ENCODE measurements at regions not wholly inside any gene's neighbourhood (a gene's known extent, or its start where the extent isn't known, plus 50 kb on each side); places are given as distances from the start of the nearest gene placed in this dataset.

DNA sequence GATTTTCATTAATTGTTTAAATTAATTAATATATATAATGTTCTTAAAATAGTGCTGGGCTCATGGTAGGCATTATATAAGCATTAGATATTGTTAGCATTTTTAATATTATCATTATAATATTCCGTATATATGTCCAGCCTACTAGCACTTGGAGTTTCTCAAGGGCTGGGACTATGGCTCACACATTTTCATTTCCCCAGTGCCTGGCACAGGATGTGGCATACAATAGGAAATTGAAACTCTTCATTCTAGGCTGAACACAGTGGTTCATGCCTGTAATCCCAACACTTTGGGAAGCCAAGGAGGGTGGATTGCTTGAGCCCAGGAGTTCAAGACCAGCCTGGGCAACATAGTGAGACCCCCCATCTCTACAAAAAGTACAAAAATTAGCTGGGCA is 170.4 kb downstream of the RSL24D1 start:
- Mint-ChIP-seq H3K36me3 (ENCODE audit: low read depth) (no peaks in the 10 kb centered on the region), H3K27ac (ENCODE audit: unreplicated experiment) (no peak overlapping the region)
- no peak for DNase-seq (ENCODE audit: low read depth, low spot score)

DNA sequence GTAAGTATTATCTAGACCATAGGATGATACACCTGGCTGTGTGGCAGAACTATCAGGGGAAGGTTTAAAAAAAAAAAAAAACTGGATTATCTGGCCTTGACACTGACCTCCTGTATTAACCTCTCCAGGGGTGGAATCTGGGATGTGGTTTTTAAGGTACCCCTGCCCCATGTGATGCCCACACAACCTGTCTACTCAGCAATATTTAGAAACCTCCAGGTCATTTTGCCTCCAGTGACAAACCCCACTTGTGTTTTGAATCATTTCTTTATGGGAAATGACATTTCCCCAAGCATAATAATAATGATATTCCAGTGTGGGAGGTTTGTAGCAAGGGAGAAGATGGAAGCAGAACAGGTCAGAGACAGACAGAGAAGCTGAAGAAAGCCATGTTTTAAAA is 179.1 kb downstream of the RSL24D1 start:
- Mint-ChIP-seq H3K27me3 (ENCODE audit: low read depth) (peaks cover 7% of the 10 kb centered on the region), H3K9me3 (no peaks in the 10 kb centered on the region), H3K36me3 (ENCODE audit: low read depth) (no peaks in the 10 kb centered on the region), H3K4me3 (no peak overlapping the region), H3K4me1 (no peaks in the 10 kb centered on the region), H3K27ac (ENCODE audit: unreplicated experiment) (no peak overlapping the region)
- TF ChIP-seq, protein P1, sequence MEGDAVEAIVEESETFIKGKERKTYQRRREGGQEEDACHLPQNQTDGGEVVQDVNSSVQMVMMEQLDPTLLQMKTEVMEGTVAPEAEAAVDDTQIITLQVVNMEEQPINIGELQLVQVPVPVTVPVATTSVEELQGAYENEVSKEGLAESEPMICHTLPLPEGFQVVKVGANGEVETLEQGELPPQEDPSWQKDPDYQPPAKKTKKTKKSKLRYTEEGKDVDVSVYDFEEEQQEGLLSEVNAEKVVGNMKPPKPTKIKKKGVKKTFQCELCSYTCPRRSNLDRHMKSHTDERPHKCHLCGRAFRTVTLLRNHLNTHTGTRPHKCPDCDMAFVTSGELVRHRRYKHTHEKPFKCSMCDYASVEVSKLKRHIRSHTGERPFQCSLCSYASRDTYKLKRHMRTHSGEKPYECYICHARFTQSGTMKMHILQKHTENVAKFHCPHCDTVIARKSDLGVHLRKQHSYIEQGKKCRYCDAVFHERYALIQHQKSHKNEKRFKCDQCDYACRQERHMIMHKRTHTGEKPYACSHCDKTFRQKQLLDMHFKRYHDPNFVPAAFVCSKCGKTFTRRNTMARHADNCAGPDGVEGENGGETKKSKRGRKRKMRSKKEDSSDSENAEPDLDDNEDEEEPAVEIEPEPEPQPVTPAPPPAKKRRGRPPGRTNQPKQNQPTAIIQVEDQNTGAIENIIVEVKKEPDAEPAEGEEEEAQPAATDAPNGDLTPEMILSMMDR (conservative IDR thresholded peaks at IDR 0.05) = no peak
- DNase-seq (ENCODE audit: low read depth, low spot score) = no peak

More for the DNA sequence above, 170.4 kb downstream of the RSL24D1 start:
- Mint-ChIP-seq H3K4me1 (no peaks in the 10 kb centered on the region), H3K27me3 (ENCODE audit: low read depth) (peaks cover 29% of the 10 kb centered on the region), H3K4me3 (no peak overlapping the region), H3K9me3 (no peaks in the 10 kb centered on the region)
- TF ChIP-seq, protein P1 (conservative IDR thresholded peaks at IDR 0.05) = no peak

DNA sequence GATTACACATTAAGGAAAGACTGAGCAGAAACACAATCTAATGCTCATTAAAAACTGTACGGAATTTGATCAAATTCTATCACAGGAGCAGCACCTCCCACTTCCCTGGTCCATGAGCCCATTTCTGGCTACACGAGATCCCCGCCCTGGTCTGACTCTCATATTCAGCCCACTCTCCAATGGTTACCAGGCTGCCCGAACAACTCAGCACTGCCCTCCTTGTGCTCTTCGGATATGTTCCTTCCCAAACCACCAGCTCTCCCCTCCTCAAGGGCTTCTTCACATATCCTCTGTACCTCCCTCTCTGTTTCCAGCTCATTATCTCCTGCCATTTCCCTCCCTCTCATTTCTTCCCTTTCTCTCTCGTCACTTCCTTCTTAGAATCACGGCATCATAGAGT is 180.5 kb downstream of the RSL24D1 start:
- TF ChIP-seq, protein P1 (conservative IDR thresholded peaks at IDR 0.05) = no peak
- no peak overlapping the region for H3K4me3 Mint-ChIP-seq
- no peaks in the 10 kb centered on the region for H3K36me3 Mint-ChIP-seq (ENCODE audit: low read depth)
- H3K27me3 Mint-ChIP-seq (ENCODE audit: low read depth) = peaks cover 7% of the 10 kb centered on the region
- no peaks in the 10 kb centered on the region for H3K4me1 Mint-ChIP-seq
- no peak for DNase-seq (ENCODE audit: low read depth, low spot score)
- no peak overlapping the region for H3K27ac Mint-ChIP-seq (ENCODE audit: unreplicated experiment)
- no peaks in the 10 kb centered on the region for H3K9me3 Mint-ChIP-seq

DNA sequence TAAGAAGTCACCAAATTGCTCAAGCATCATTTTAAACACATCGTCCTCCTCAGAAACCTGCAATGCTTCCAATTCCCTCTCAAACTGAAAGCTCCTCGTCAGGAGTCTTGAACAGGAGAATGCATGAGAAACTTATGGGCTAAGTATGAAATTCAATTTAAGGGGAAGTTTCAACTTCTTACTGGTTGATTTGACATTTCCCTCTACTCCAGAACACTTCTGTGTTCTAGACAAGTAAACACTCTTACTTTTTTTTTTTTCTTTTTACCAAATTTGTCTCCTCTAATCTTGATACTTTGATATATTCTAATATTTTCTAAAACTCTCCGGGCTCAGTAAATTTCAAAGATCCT is 181.7 kb downstream of the RSL24D1 start:
- H3K27me3 Mint-ChIP-seq (ENCODE audit: low read depth) = peaks cover 9% of the 10 kb centered on the region
- H3K27ac Mint-ChIP-seq (ENCODE audit: unreplicated experiment) = no peak overlapping the region
- H3K4me3 Mint-ChIP-seq = no peak overlapping the region
- H3K9me3 Mint-ChIP-seq = no peaks in the 10 kb centered on the region
- TF ChIP-seq, protein P1 (conservative IDR thresholded peaks at IDR 0.05) = no peak
- no peak for DNase-seq (ENCODE audit: low read depth, low spot score)
- no peaks in the 10 kb centered on the region for H3K4me1 Mint-ChIP-seq
- H3K36me3 Mint-ChIP-seq (ENCODE audit: low read depth) = no peaks in the 10 kb centered on the region

DNA sequence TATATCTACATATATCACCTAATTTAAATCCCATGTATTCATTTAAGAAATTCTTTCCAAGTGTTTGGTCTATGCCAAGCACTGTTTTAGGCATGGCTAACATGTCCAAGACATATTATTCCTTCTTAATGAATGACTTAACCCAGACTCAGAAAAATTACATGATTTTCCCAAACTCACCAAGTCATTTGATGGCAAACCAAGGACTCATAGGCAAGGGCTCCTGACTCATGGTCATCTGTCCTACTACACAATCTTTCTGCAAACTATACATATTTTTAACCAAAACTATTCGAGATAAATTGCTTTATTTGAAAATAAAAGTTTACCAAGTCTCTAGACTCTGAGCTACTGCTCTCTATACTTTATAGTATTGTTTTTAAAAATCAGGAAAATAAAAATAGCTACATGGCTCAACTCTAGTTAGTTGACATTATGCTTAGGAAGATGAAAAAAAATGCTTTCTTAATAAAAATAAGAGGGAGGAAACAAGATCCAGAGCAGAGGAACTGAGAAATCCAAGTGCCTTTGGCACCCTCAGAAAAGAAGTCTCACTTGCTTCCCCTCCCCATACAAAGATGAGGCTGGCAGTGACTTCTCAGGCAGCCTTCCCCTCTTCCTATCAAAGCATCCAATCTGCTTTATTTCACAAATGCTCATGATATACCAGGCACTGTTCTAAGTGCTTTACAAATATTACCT is 182.2 kb downstream of the RSL24D1 start:
- no peak for DNase-seq (ENCODE audit: low read depth, low spot score)
- H3K4me1 Mint-ChIP-seq = no peaks in the 10 kb centered on the region
- no peaks in the 10 kb centered on the region for H3K9me3 Mint-ChIP-seq
- no peaks in the 10 kb centered on the region for H3K36me3 Mint-ChIP-seq (ENCODE audit: low read depth)
- H3K27me3 Mint-ChIP-seq (ENCODE audit: low read depth) = peaks cover 9% of the 10 kb centered on the region
- TF ChIP-seq, protein P1 (conservative IDR thresholded peaks at IDR 0.05) = no peak
- H3K4me3 Mint-ChIP-seq = no peak overlapping the region
- no peak overlapping the region for H3K27ac Mint-ChIP-seq (ENCODE audit: unreplicated experiment)
